HUES64 (cell line): ENCODE measurements at regions not wholly inside any gene's neighbourhood (a gene's known extent, or its start where the extent isn't known, plus 50 kb on each side); places are given as distances from the start of the nearest gene placed in this dataset.
"Not testable (repeated sequence)": the region's sequence is repeated elsewhere in the genome, so short reads cannot be mapped to it uniquely, and the experiment has no call there.

Experiments
- H3K27ac ChIP-seq: 2 replicates; pipeline ENCODE4 v1.7.0; 2013; ENCODE audit warnings: low read depth, low read length, inconsistent platforms
- H3K27me3 ChIP-seq: 2 replicates; pipeline ENCODE4 v1.6.1; 2013; ENCODE audit warnings: mild to moderate bottlenecking, low read length; ENCODE audit not compliant: insufficient read depth
- H3K36me3 ChIP-seq: 2 replicates; pipeline ENCODE4 v1.6.1; 2013; ENCODE audit warnings: mild to moderate bottlenecking, low read length; ENCODE audit not compliant: insufficient read depth
- H3K4me1 ChIP-seq: 2 replicates; pipeline ENCODE4 v1.6.1; 2013; ENCODE audit warnings: mild to moderate bottlenecking, low read length, moderate library complexity; ENCODE audit not compliant: insufficient read depth
- H3K4me3 ChIP-seq: 2 replicates; pipeline ENCODE4 v1.5.1; 2013; ENCODE audit warnings: mild to moderate bottlenecking, low read length, moderate library complexity
- H3K9ac ChIP-seq: 2 replicates; pipeline ENCODE4 v1.6.1; 2013; ENCODE audit warnings: mild to moderate bottlenecking, low read depth, low read length
- H3K9me3 ChIP-seq: 2 replicates; pipeline ENCODE4 v1.6.1; 2013; ENCODE audit warnings: low read depth, low read length; ENCODE audit not compliant: insufficient read depth
- WGBS: fragments of 150-250, 120-280 bp; methylation state at CpG from one replicate; pipeline ENCODE4 v1.1.7; 2013; ENCODE audit warnings: missing lambda C conversion rate; 5-methylcytosine and 5-hydroxymethylcytosine counted together

DNA sequence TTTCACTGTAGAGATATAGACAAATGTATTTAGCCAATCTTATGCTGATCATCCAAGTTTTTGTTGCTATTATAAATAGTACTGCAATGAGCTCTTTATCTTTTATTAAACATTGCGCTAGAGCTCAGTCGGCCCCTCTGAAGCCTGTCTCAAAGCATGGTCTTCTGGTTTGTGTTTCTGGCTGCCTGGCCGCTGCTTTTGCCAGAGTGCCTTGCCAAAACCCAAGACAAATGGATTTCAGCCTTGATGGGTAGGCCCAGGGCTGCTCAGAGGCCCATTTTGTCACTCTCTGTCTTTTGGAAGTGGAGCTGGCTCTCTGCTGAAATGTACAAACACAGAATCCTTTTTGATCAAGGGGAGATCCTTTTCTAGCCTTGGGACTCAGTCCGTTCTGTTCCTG is 102.9 kb upstream of the KCNG1 start:
- Histone ChIP-seq H3K4me1 (peaks cover 10% of the 10 kb centered on the region), H3K9me3 (no peaks in the 10 kb centered on the region), H3K9ac (no peak overlapping the region), H3K27me3 (no peaks in the 10 kb centered on the region), H3K27ac (no peak overlapping the region), H3K4me3 (no peak overlapping the region), H3K36me3 (no peaks in the 10 kb centered on the region)
- 94% methylated on average over 4 of the region's 4 CpGs for WGBS

DNA sequence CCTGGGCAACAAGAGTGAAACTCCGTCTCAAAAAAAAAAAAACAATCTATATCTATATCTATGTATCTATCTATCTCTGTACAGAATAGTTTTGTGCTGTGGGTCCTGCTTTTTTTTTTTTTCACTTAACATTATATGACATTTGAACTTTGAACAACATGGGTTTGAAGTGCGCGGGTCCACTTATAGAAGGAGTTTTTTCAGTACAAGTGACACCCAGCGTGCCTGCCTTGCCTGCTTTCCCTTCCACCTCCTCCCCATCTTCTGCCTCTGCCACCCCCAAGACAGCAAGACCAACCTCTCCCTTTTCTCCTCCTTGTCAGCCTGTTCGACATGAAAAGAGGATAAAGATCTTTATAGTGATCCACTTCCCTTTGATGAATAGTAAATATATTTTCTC is 102.2 kb upstream of the KCNG1 start:
- no peaks in the 10 kb centered on the region for H3K9me3 ChIP-seq
- H3K27me3 ChIP-seq, result no peaks in the 10 kb centered on the region
- no peak overlapping the region for H3K9ac ChIP-seq
- H3K4me1 ChIP-seq, result peaks cover 10% of the 10 kb centered on the region
- H3K27ac ChIP-seq, result no peak overlapping the region
- WGBS, result 91% methylated on average over 3 of the region's 5 CpGs
- no peaks in the 10 kb centered on the region for H3K36me3 ChIP-seq
- H3K4me3 ChIP-seq, result no peak overlapping the region

DNA sequence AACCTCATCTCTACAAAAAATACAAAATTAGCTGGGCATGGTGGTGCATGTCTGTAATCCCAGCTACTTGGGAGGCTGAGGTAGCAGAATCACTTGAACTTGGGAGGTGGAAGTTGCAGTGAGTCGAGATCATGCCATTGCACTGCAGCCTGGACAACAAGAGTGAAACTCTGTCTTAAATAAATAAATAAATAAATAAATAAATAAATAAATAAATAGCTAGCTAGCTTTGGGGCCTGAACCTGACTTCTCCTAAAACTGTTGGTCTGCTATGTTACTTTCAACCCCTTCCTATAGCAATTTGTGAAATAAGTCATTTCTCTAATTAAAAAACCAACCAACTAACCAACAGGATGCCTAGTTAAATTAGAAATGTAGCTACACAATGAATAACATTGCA is 101.0 kb upstream of the KCNG1 start:
- H3K9me3 ChIP-seq, H3K4me3 ChIP-seq, H3K27me3 ChIP-seq, H3K27ac ChIP-seq, H3K36me3 ChIP-seq, H3K9ac ChIP-seq: not testable (repeated sequence)
- 100% methylated on average over 1 of the region's 1 CpG for WGBS
- peaks cover 15% of the 10 kb centered on the region for H3K4me1 ChIP-seq

GRCh38 chr20:51122931-51123658 is 100.2 kb upstream of the KCNG1 start:
- Histone ChIP-seq H3K36me3 (no peaks in the 10 kb centered on the region), H3K4me1 (peaks cover 18% of the 10 kb centered on the region), H3K27me3 (no peaks in the 10 kb centered on the region), H3K9ac (no peak overlapping the region), H3K9me3 (no peaks in the 10 kb centered on the region), H3K4me3 (no peak overlapping the region), H3K27ac (no peak overlapping the region)
- WGBS, result 85% methylated on average over 6 of the region's 7 CpGs

DNA sequence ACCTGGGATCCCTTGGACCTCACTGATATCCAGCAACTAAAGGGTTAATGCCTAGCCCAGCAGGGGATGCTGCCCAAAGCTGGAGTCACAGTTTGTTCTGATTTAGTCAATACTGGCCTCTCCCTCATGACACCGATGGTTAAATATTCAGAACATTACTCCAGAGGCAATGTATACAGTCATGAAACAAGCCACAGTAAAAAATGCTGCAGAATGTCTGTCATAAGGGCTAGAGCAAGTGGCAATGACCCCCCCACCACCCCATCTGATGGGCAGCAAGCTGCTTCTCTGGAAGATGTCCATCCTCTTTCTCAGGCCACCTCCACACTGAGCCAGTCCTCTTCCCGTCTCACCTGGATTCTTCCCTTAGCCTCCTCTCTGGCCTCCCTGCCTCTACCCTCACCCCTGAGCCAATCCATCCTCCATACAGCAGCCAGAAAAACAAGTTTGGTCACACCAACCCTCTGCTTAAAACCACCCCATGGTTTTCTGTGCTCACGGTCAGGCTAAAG is 99.0 kb upstream of the KCNG1 start:
- Histone ChIP-seq H3K4me1 (peaks cover 18% of the 10 kb centered on the region), H3K4me3 (no peak overlapping the region), H3K36me3 (no peaks in the 10 kb centered on the region), H3K9me3 (no peaks in the 10 kb centered on the region), H3K27ac (no peak overlapping the region), H3K9ac (no peak overlapping the region), H3K27me3 (no peaks in the 10 kb centered on the region)
- WGBS, result 48% methylated on average over 3 of the region's 3 CpGs

DNA sequence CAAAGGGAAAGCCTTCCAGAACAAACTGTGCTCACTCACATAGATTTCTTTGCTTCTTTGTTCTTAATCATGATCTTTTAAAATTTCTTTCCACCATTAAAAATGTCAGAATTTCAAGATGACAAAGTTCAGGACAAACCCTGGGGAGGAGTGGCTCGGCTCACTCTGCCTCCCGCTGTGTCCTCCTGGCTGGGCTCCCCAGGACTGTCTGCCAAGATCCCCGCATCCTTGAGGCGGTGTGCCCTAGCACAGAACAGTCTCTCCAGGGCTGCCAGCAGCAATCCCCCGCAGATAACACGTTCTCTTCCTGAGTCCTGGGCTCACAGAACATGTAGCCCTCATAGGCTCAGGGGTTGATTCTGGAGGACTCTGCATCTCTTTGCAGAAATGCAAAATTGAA is 98.4 kb upstream of the KCNG1 start:
- no peak overlapping the region for H3K4me3 ChIP-seq
- peaks cover 18% of the 10 kb centered on the region for H3K4me1 ChIP-seq
- no peak overlapping the region for H3K27ac ChIP-seq
- no peaks in the 10 kb centered on the region for H3K36me3 ChIP-seq
- H3K9ac ChIP-seq, result no peak overlapping the region
- WGBS, result 46% methylated on average over 6 of the region's 6 CpGs
- H3K27me3 ChIP-seq, result no peaks in the 10 kb centered on the region
- H3K9me3 ChIP-seq, result no peaks in the 10 kb centered on the region

DNA sequence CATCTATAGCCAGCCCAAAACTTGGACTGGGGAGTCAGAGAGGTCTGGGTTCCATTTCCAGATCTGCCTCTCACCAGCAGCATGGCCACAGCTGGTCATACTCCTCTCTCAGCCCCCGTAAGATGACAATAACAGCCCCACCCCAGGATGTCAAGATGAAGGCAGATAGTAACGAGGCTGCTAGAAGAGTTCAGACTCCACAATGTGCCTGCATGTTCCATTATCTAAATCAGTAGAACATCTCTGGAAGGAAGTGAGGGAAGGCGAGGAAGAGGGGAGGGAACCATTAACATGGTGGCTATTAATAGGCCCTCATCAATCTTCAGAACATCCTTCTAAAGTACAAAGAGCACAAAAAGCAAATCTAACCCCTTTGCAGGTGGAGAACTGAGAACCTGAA is 98.0 kb upstream of the KCNG1 start:
- no peaks in the 10 kb centered on the region for H3K27me3 ChIP-seq
- H3K27ac ChIP-seq, result no peak overlapping the region
- no peaks in the 10 kb centered on the region for H3K9me3 ChIP-seq
- H3K4me3 ChIP-seq, result no peak overlapping the region
- no peak overlapping the region for H3K9ac ChIP-seq
- H3K36me3 ChIP-seq, result no peaks in the 10 kb centered on the region
- WGBS, result 89% methylated on average over 2 of the region's 3 CpGs
- H3K4me1 ChIP-seq, result peaks cover 18% of the 10 kb centered on the region

DNA sequence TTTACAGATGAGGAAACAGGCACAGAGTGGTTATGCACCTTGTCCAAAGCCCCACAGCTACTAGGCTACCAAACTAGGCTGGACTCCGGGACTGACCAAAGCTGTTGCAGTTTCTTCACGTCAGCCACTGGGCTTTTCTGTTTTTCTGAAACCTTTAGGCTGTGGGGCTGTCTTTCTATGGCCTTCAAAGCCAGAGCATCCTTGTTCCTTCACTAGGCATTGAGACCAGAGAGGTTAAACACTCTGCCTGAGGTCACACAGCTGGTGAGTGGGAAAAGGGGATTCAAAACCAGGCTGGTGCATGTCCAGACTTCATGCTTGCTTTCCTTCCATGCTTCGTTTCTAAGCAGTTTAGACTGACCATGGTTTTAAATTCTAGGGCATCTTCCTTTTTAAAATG is 97.5 kb upstream of the KCNG1 start:
- no peaks in the 10 kb centered on the region for H3K9me3 ChIP-seq
- H3K4me3 ChIP-seq, result no peak overlapping the region
- H3K9ac ChIP-seq, result no peak overlapping the region
- no peaks in the 10 kb centered on the region for H3K27me3 ChIP-seq
- H3K36me3 ChIP-seq, result no peaks in the 10 kb centered on the region
- peaks cover 18% of the 10 kb centered on the region for H3K4me1 ChIP-seq
- H3K27ac ChIP-seq, result no peak overlapping the region
- WGBS, result 89% methylated on average over 3 of the region's 3 CpGs

DNA sequence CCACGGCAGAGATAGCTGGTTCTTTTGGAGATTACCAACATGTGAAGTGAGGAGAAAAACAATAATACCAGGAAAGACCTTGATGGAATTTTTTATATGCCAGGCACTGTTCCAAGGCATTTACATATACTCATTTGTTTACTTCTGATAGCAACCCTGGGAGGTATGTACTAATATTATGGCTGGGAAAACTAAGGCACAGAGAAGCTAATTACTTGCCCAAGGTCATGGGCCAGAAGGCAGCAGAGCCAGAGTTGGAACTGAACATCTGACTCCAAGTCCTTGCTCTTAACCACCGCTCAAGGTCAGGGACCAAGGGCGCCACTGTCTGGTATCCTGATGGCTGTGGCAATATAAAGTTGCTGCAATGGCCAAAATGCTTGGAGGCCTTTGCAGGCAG is 97.0 kb upstream of the KCNG1 start:
- H3K9me3 ChIP-seq, result no peaks in the 10 kb centered on the region
- WGBS, result 95% methylated on average over 3 of the region's 3 CpGs
- no peaks in the 10 kb centered on the region for H3K27me3 ChIP-seq
- H3K9ac ChIP-seq, result no peak overlapping the region
- H3K36me3 ChIP-seq, result no peaks in the 10 kb centered on the region
- no peak overlapping the region for H3K27ac ChIP-seq
- H3K4me1 ChIP-seq, result peaks cover 18% of the 10 kb centered on the region
- no peak overlapping the region for H3K4me3 ChIP-seq

GRCh38 chr20:51118985-51119527 is 96.1 kb upstream of the KCNG1 start:
- 80% methylated on average over 8 of the region's 8 CpGs for WGBS
- Histone ChIP-seq H3K4me1 (peaks cover 18% of the 10 kb centered on the region), H3K9me3 (no peaks in the 10 kb centered on the region), H3K27ac (no peak overlapping the region), H3K9ac (no peak overlapping the region), H3K27me3 (no peaks in the 10 kb centered on the region), H3K4me3 (no peak overlapping the region), H3K36me3 (no peaks in the 10 kb centered on the region)

- peaks cover 18% of the 10 kb centered on the region for H3K4me1 ChIP-seq
- no peak overlapping the region for H3K4me3 ChIP-seq
- H3K36me3 ChIP-seq, result no peaks in the 10 kb centered on the region
- no peaks in the 10 kb centered on the region for H3K27me3 ChIP-seq
- H3K9me3 ChIP-seq, result no peaks in the 10 kb centered on the region
- H3K9ac ChIP-seq, result no peak overlapping the region
- 76% methylated on average over 2 of the region's 2 CpGs for WGBS
- H3K27ac ChIP-seq, result no peak overlapping the region
These were observed 95.3 kb upstream of the KCNG1 start for GRCh38 chr20:51118216-51118615.
